ENCODE measurements at regions not wholly inside any gene's neighbourhood (a gene's known extent, or its start where the extent isn't known, plus 50 kb on each side); places are given as distances from the start of the nearest gene placed in this dataset.

DNA sequence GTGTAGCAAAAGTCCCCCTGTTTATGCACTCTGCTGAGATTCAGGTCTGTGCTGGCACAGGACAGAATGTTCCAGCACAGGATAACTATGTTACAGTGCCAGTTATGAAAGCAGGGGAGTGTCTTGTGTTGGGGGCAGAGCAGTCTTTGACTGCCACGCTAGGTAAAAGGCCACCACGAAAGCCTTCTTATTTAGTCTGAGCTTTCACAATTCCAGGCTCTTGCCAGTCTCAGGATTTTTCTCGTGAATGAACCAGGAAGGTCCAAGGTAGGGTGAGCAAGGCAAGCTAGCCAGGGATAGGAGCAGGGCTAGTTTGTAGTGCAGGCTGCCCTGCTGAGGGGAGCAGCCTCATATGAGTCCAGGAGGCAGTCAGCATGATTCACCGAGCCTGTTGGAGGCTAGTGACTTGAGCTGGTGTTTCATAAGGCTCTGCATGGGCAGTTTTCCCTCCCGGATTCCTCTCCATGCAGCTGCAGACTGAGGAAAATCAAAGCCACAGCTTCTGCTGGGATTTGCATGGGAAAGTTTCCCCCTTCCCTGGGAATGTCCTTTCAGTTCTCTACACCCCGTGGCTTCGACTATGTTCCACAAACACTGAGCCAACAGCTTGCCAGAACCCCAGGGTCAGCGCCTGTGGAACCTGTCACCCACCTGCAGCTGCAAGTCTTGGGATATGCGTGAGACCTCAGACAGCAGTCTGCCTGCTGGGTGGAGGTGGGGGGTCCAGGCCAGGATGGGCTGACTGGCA is 112.3 kb downstream of the JCAD start:
- Histone ChIP-seq H3K4me1 (peaks cover 8 to 41% (median 35%) of the 10 kb centered on the region in 4 donors), H3K27ac (peak overlapping the region; percentile 50 to 75 (median 66)), H3K4me3 (no peak overlapping the region), H3K27me3 (no peaks in the 10 kb centered on the region), H3K9me3 (no peaks in the 10 kb centered on the region), H3K36me3 (no peaks in the 10 kb centered on the region)
- ATAC-seq (ENCODE audit: low FRiP score in 2 of 2) (peak; percentile 79 to 80), DNase-seq (peak in 1 of 2 donors; percentile 35)
- TF ChIP-seq POLR2AphosphoS5 (IDR thresholded peaks at IDR 0.05): peak; percentile 74 to 94
- no peak for TF ChIP-seq POLR2A (IDR thresholded peaks at IDR 0.05)
- TF ChIP-seq, protein P1, sequence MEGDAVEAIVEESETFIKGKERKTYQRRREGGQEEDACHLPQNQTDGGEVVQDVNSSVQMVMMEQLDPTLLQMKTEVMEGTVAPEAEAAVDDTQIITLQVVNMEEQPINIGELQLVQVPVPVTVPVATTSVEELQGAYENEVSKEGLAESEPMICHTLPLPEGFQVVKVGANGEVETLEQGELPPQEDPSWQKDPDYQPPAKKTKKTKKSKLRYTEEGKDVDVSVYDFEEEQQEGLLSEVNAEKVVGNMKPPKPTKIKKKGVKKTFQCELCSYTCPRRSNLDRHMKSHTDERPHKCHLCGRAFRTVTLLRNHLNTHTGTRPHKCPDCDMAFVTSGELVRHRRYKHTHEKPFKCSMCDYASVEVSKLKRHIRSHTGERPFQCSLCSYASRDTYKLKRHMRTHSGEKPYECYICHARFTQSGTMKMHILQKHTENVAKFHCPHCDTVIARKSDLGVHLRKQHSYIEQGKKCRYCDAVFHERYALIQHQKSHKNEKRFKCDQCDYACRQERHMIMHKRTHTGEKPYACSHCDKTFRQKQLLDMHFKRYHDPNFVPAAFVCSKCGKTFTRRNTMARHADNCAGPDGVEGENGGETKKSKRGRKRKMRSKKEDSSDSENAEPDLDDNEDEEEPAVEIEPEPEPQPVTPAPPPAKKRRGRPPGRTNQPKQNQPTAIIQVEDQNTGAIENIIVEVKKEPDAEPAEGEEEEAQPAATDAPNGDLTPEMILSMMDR (IDR thresholded peaks at IDR 0.05): no peak
- peak; percentile 81 to 99 (median 90) for TF ChIP-seq EP300 (IDR thresholded peaks at IDR 0.05)
- WGBS, 2 donors: 66 to 73% methylated on average over 6 to 9 of the region's 9 CpGs

GRCh38 chr10:29946614-29946952 is 112.8 kb downstream of the JCAD start:
- Histone ChIP-seq H3K4me3 (no peak overlapping the region), H3K27ac (peak overlapping the region; percentile 50 to 75 (median 66)), H3K4me1 (peaks cover 8 to 38% (median 34%) of the 10 kb centered on the region in 4 donors), H3K9me3 (no peaks in the 10 kb centered on the region), H3K36me3 (no peaks in the 10 kb centered on the region), H3K27me3 (no peaks in the 10 kb centered on the region)
- DNase-seq: no peak
- WGBS, 2 donors: 78 to 100% methylated on average over 3 of the region's 3 CpGs
- peak in 1 of 2 donors; percentile 13 for ATAC-seq (ENCODE audit: low FRiP score in 2 of 2)
- TF ChIP-seq EP300 (IDR thresholded peaks at IDR 0.05): no peak
- no peak for TF ChIP-seq POLR2A (IDR thresholded peaks at IDR 0.05)
- no peak for TF ChIP-seq POLR2AphosphoS5 (IDR thresholded peaks at IDR 0.05)
- TF ChIP-seq, protein P1 (IDR thresholded peaks at IDR 0.05): no peak

GRCh38 chr10:29941476-29941875 is 117.9 kb downstream of the JCAD start:
- no peaks in the 10 kb centered on the region for H3K27me3 ChIP-seq
- TF ChIP-seq, protein P1 (IDR thresholded peaks at IDR 0.05): no peak
- TF ChIP-seq POLR2A (IDR thresholded peaks at IDR 0.05): no peak
- no peak for TF ChIP-seq POLR2AphosphoS5 (IDR thresholded peaks at IDR 0.05)
- TF ChIP-seq EP300 (IDR thresholded peaks at IDR 0.05): no peak
- H3K36me3 ChIP-seq: no peaks in the 10 kb centered on the region
- H3K9me3 ChIP-seq: no peaks in the 10 kb centered on the region
- H3K27ac ChIP-seq: no peak overlapping the region
- DNase-seq (no peak), ATAC-seq (ENCODE audit: low FRiP score in 2 of 2) (no peak)
- WGBS, 2 donors: 87 to 92% methylated on average over 1 of the region's 1 CpG
- H3K4me3 ChIP-seq: no peak overlapping the region
- H3K4me1 ChIP-seq: peaks cover 0 to 3% (median 2%) of the 10 kb centered on the region in 4 donors

- 81 to 85% methylated on average over 4 of the region's 4 CpGs for WGBS, 2 donors
- peaks cover 0 to 3% (median 0%) of the 10 kb centered on the region in 4 donors for H3K9me3 ChIP-seq
- no peak overlapping the region for H3K27ac ChIP-seq
These were observed 126.4 kb downstream of the JCAD start for GRCh38 chr10:29932991-29933390.

More at GRCh38 chr10:29932991-29933390, 126.4 kb downstream of the JCAD start:
- Histone ChIP-seq H3K4me3 (no peak overlapping the region), H3K27me3 (no peaks in the 10 kb centered on the region), H3K36me3 (no peaks in the 10 kb centered on the region), H3K4me1 (no peaks in the 10 kb centered on the region)
- ATAC-seq (ENCODE audit: low FRiP score in 2 of 2) (no peak), DNase-seq (no peak)
- TF ChIP-seq, protein P1 (IDR thresholded peaks at IDR 0.05): no peak
- TF ChIP-seq EP300 (IDR thresholded peaks at IDR 0.05): no peak
- no peak for TF ChIP-seq POLR2AphosphoS5 (IDR thresholded peaks at IDR 0.05)
- no peak for TF ChIP-seq POLR2A (IDR thresholded peaks at IDR 0.05)
